Psoas muscle (tissue), 7 donors: ENCODE measurements at regions not wholly inside any gene's neighbourhood (a gene's known extent, or its start where the extent isn't known, plus 50 kb on each side); places are given as distances from the start of the nearest gene placed in this dataset.

ENCODE experiments used
- ATAC-seq, 4 donors: fragments of 200-7000 bp; cut with Tn5 transposase; one replicate each; pipeline ENCODE4 v1.9.1; 2020; ENCODE audit warnings: moderate library complexity in 3 of 4, mild to moderate bottlenecking in 2 of 4
- DNase-seq, 2 donors: peaks; one replicate each; pipeline ENCODE4 v3.0.0-alpha.2; 2020
- H3K27ac ChIP-seq: fragments of 200-600 bp; one replicate; pipeline ENCODE4 v1.8.0; 2022
- H3K27me3 ChIP-seq, 3 donors: fragments of 200-600 bp in 1 of 3; one replicate each; pipeline versions ENCODE4 v1.6.1 to v1.8.0; 2013 to 2022; ENCODE audit warnings: low read length in 2 of 3, mild to moderate bottlenecking in 2 of 3, moderate library complexity in 1 of 3; ENCODE audit not compliant: insufficient read depth in 3 of 3
- H3K36me3 ChIP-seq, 2 donors: fragments of 200-600 bp in 1 of 2; one replicate each; pipeline versions ENCODE4 v1.6.1 to v1.8.0; 2013 to 2022; ENCODE audit warnings: low read depth in 1 of 2, mild to moderate bottlenecking in 1 of 2, moderate library complexity in 1 of 2; ENCODE audit not compliant: insufficient read depth in 1 of 2
- H3K4me1 ChIP-seq: fragments of 200-600 bp; one replicate; pipeline ENCODE4 v1.8.0; 2022
- H3K4me3 ChIP-seq: fragments of 200-600 bp; one replicate; pipeline ENCODE4 v1.8.0; 2022; ENCODE audit warnings: mild to moderate bottlenecking
- H3K9me3 ChIP-seq: fragments of 200-600 bp; one replicate; pipeline ENCODE4 v1.8.0; 2022
- CTCF ChIP-seq: fragments of 200-600 bp; IDR thresholded peaks from one replicate; pipeline ENCODE4 v1.8.0; 2022; ENCODE audit warnings: antibody characterized with exemption
- WGBS, 3 donors: extraction: QIAGEN DNeasy Blood & Tissue Kit; methylation state at CpG; one replicate each; pipeline versions ENCODE4 v1.1.6 to v1.1.7; 2013; 5-methylcytosine and 5-hydroxymethylcytosine counted together
- intact Hi-C, 2 donors: fragments of 100-400 bp; cut with DNase I; formaldehyde crosslinking; loops; one replicate each; pipeline versions ENCODE4 v1.11.0 to v1.14.2; 2022
- donor health status: healthy with polysubstance abuse.
- donor health status: DM: no; HTN: no; CAD: no; lungs with moderate emphysema.
- donor health status: Bipolar disorder and iron deficiency.
- donor health status: healthy.
- donor health status: DM: yes; HTN: yes; CAD: no.
- donor health status: DM: no; HTN: no; CAD: no.
- donor health status: DM: yes; HTN: yes; CAD: no.

GRCh38 chr2:18265614-18266586 lies 294.6 kb downstream of the RDH14 start:
- WGBS, 3 donors, result 75 to 81% (median 80%) methylated on average over 7 of the region's 7 CpGs
- TF ChIP-seq CTCF, result peak; percentile 6
- intact Hi-C loops, result no loop called here
- H3K4me3 ChIP-seq, result no peak overlapping the region
- DNase-seq (no peak), ATAC-seq (no peak)
- H3K36me3 ChIP-seq, result no peaks in the 10 kb centered on the region
- no peak overlapping the region for H3K27ac ChIP-seq
- no peaks in the 10 kb centered on the region for H3K9me3 ChIP-seq
- no peaks in the 10 kb centered on the region for H3K27me3 ChIP-seq
- peaks cover 15% of the 10 kb centered on the region for H3K4me1 ChIP-seq

- intact Hi-C loops, result no loop called here
- Histone ChIP-seq H3K27me3 (no peaks in the 10 kb centered on the region), H3K4me1 (peaks cover 3% of the 10 kb centered on the region), H3K9me3 (no peaks in the 10 kb centered on the region), H3K36me3 (no peaks in the 10 kb centered on the region), H3K4me3 (no peak overlapping the region), H3K27ac (no peak overlapping the region)
- TF ChIP-seq CTCF, result no peak
- DNase-seq (no peak), ATAC-seq (no peak)
- 46 to 85% (median 69%) methylated on average over 3 to 4 of the region's 4 CpGs for WGBS, 3 donors
Observed at GRCh38 chr2:18262601-18263000, 297.9 kb downstream of the RDH14 start.

- H3K9me3 ChIP-seq, result no peaks in the 10 kb centered on the region
- no peak overlapping the region for H3K27ac ChIP-seq
- H3K27me3 ChIP-seq, result no peaks in the 10 kb centered on the region
- H3K4me1 ChIP-seq, result no peaks in the 10 kb centered on the region
- H3K36me3 ChIP-seq, result no peaks in the 10 kb centered on the region
- intact Hi-C loops, result no loop called here
- H3K4me3 ChIP-seq, result no peak overlapping the region
- DNase-seq, result no peak
- no peak for ATAC-seq
- TF ChIP-seq CTCF, result no peak
- 90 to 94% (median 93%) methylated on average over 5 of the region's 5 CpGs for WGBS, 3 donors
Observed at GRCh38 chr2:18253686-18254197, 306.7 kb downstream of the RDH14 start.

GRCh38 chr2:18251486-18251885 lies 309.0 kb downstream of the RDH14 start:
- Histone ChIP-seq H3K9me3 (no peaks in the 10 kb centered on the region), H3K4me1 (no peaks in the 10 kb centered on the region), H3K4me3 (no peak overlapping the region), H3K27me3 (no peaks in the 10 kb centered on the region), H3K27ac (no peak overlapping the region), H3K36me3 (no peaks in the 10 kb centered on the region)
- 45 to 63% (median 59%) methylated on average over 2 of the region's 2 CpGs for WGBS, 3 donors
- intact Hi-C loops, result no loop called here
- DNase-seq, result no peak
- no peak for ATAC-seq
- no peak for TF ChIP-seq CTCF
